22Rv1 (cell line): ENCODE measurements at regions not wholly inside any gene's neighbourhood (a gene's known extent, or its start where the extent isn't known, plus 50 kb on each side); places are given as distances from the start of the nearest gene placed in this dataset.

Source experiments
- H3K27ac ChIP-seq: fragments of 450-650 bp; 2 replicates; pipeline ENCODE4 v1.5.1; 2017
- CTCF ChIP-seq: fragments of 450-650 bp; IDR thresholded peaks from 2 replicates; pipeline ENCODE4 v1.5.1; 2017; ENCODE audit warnings: mild to moderate bottlenecking
- ZFX ChIP-seq: fragments of 450-650 bp; IDR thresholded peaks from 2 replicates; pipeline ENCODE4 v1.6.1; 2017; ENCODE audit warnings: antibody characterized with exemption, borderline replicate concordance

GRCh38 chr12:76702946-76703345, 61.0 kb upstream of the ZDHHC17 start:
- no peak overlapping the region for H3K27ac ChIP-seq

GRCh38 chr12:76704693-76705092, 59.2 kb upstream of the ZDHHC17 start:
- TF ChIP-seq CTCF (no peak), ZFX (no peak)
- H3K27ac ChIP-seq, result no peak overlapping the region

More at GRCh38 chr12:76702946-76703345, 61.0 kb upstream of the ZDHHC17 start:
- TF ChIP-seq CTCF (no peak), ZFX (no peak)

GRCh38 chr12:76706101-76706500, 57.8 kb upstream of the ZDHHC17 start:
- TF ChIP-seq ZFX (no peak), CTCF (no peak)

GRCh38 chr12:76706761-76707160, 57.2 kb upstream of the ZDHHC17 start:
- no peak for TF ChIP-seq CTCF
- no peak for TF ChIP-seq ZFX
- H3K27ac ChIP-seq, result no peak overlapping the region

More at GRCh38 chr12:76706101-76706500, 57.8 kb upstream of the ZDHHC17 start:
- no peak overlapping the region for H3K27ac ChIP-seq

- H3K27ac ChIP-seq, result no peak overlapping the region
- TF ChIP-seq ZFX (no peak), CTCF (no peak)
These were observed 56.1 kb upstream of the ZDHHC17 start for GRCh38 chr12:76707772-76708171.

- no peak overlapping the region for H3K27ac ChIP-seq
These were observed 55.6 kb upstream of the ZDHHC17 start for GRCh38 chr12:76708296-76708695.

GRCh38 chr12:76711241-76711640, 52.7 kb upstream of the ZDHHC17 start:
- no peak overlapping the region for H3K27ac ChIP-seq
- TF ChIP-seq CTCF, result no peak
- no peak for TF ChIP-seq ZFX

More at GRCh38 chr12:76708296-76708695, 55.6 kb upstream of the ZDHHC17 start:
- TF ChIP-seq CTCF, result no peak
- TF ChIP-seq ZFX, result no peak
